Neural cell (in vitro differentiated cells): ENCODE measurements at regions not wholly inside any gene's neighbourhood (a gene's known extent, or its start where the extent isn't known, plus 50 kb on each side); places are given as distances from the start of the nearest gene placed in this dataset.

Experiments used
- EZH2 ChIP-seq: fragments of 200-600, 300-800 bp; shearing (Covaris generic), sonication (generic); IDR thresholded peaks from 2 replicates; pipeline ENCODE4 v1.6.1; 2014; ENCODE audit warnings: antibody characterized with exemption, low read length, borderline replicate concordance, mild to moderate bottlenecking; ENCODE audit not compliant: insufficient read depth, poor library complexity, severe bottlenecking
- POLR2AphosphoS5 ChIP-seq: IDR thresholded peaks from 2 replicates; pipeline ENCODE4 v1.6.1; 2012
- REST ChIP-seq: IDR thresholded peaks from 2 replicates; pipeline ENCODE4 v1.6.1; 2012; ENCODE audit warnings: borderline replicate concordance
- TAF1 ChIP-seq: IDR thresholded peaks from 2 replicates; pipeline ENCODE4 v1.6.1; 2012; ENCODE audit warnings: low read depth
- TF ChIP-seq, protein P1 (sequence below): fragments of 450-650 bp; IDR thresholded peaks from 2 replicates; pipeline ENCODE4 v1.5.1; 2014; ENCODE audit warnings: antibody characterized with exemption, mild to moderate bottlenecking, moderate library complexity; ENCODE audit not compliant: poor library complexity, severe bottlenecking

- TF ChIP-seq, protein P1, sequence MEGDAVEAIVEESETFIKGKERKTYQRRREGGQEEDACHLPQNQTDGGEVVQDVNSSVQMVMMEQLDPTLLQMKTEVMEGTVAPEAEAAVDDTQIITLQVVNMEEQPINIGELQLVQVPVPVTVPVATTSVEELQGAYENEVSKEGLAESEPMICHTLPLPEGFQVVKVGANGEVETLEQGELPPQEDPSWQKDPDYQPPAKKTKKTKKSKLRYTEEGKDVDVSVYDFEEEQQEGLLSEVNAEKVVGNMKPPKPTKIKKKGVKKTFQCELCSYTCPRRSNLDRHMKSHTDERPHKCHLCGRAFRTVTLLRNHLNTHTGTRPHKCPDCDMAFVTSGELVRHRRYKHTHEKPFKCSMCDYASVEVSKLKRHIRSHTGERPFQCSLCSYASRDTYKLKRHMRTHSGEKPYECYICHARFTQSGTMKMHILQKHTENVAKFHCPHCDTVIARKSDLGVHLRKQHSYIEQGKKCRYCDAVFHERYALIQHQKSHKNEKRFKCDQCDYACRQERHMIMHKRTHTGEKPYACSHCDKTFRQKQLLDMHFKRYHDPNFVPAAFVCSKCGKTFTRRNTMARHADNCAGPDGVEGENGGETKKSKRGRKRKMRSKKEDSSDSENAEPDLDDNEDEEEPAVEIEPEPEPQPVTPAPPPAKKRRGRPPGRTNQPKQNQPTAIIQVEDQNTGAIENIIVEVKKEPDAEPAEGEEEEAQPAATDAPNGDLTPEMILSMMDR, result no peak
- TF ChIP-seq POLR2AphosphoS5 (no peak), EZH2 (no peak), TAF1 (no peak), REST (no peak)
Measured at GRCh38 chr10:29880856-29881255, 178.5 kb downstream of the JCAD start.
